IMR-90 (cell line): ENCODE measurements at regions not wholly inside any gene's neighbourhood (a gene's known extent, or its start where the extent isn't known, plus 50 kb on each side); places are given as distances from the start of the nearest gene placed in this dataset.

Source experiments
- ATAC-seq: fragments of 200-7000 bp; cut with Tn5 transposase; 2 replicates; pipeline ENCODE4 v1.9.1; 2020; ENCODE audit warnings: low read depth, mild to moderate bottlenecking, moderate library complexity
- BruUV-seq: library from RNA; stranded (reverse); fragments of 400-500 nt; replicated peaks from 2 replicates; lab custom pipeline; 2021; lab: Mats Ljungman, UMichigan
- CTCF ChIA-PET: fragments of 300-600 bp; formaldehyde crosslinking; extraction: SDS; loops from one replicate; lab custom pipeline; 2021; ENCODE audit warnings: antibody characterized with exemption; lab: Yijun Ruan, JAX
- POLR2A ChIA-PET: fragments of 300-600 bp; sonication (Branson Sonifier 250); formaldehyde crosslinking; loops from one replicate; lab custom pipeline; 2022; ENCODE audit warnings: antibody characterized with exemption; ENCODE audit not compliant: unreplicated experiment; lab: Charles Lee
- DNase-seq: peaks from one replicate; pipeline ENCODE4 v3.0.0; 2013
- H2AFZ ChIP-seq: replicated peaks from 2 replicates; pipeline ENCODE3; 2013; ENCODE audit warnings: low read length, mild to moderate bottlenecking; ENCODE audit not compliant: poor library complexity
- H2AK5ac ChIP-seq: 2 replicates; pipeline ENCODE4 v1.6.1; 2013; ENCODE audit warnings: low read depth, low read length, inconsistent platforms
- H2AK9ac ChIP-seq: replicated peaks from 2 replicates; pipeline ENCODE3; 2013; ENCODE audit warnings: mild to moderate bottlenecking, low read depth, low read length, moderate library complexity; ENCODE audit not compliant: poor library complexity
- H2BK120ac ChIP-seq: 2 replicates; pipeline ENCODE4 v1.6.1; 2013; ENCODE audit warnings: low read depth, low read length, inconsistent platforms
- H2BK15ac ChIP-seq: 3 replicates; pipeline ENCODE4 v1.6.1; 2013; ENCODE audit warnings: low read depth, low read length, inconsistent platforms
- H2BK20ac ChIP-seq: 2 replicates; pipeline ENCODE4 v1.6.1; 2013; ENCODE audit warnings: low read depth, mild to moderate bottlenecking, inconsistent platforms, low read length, moderate library complexity
- H2BK5ac ChIP-seq: 2 replicates; pipeline ENCODE4 v1.6.1; 2013; ENCODE audit warnings: mild to moderate bottlenecking, low read depth, low read length, inconsistent platforms; ENCODE audit not compliant: poor library complexity, severe bottlenecking
- H3K14ac ChIP-seq: replicated peaks from 2 replicates; pipeline ENCODE4 v1.6.1; 2013; ENCODE audit warnings: low read depth, low read length, inconsistent platforms
- H3K18ac ChIP-seq: 2 replicates; pipeline ENCODE4 v1.6.1; 2013; ENCODE audit warnings: low read depth, low read length, control low read depth
- H3K23ac ChIP-seq: 2 replicates; pipeline ENCODE4 v1.6.1; 2013; ENCODE audit warnings: low read depth, low read length, inconsistent platforms
- H3K27ac ChIP-seq: 2 replicates; pipeline ENCODE4 v1.5.1; 2013; ENCODE audit warnings: mild to moderate bottlenecking, control low read depth, low read length; ENCODE audit not compliant: insufficient read depth
- H3K27me3 ChIP-seq: 2 replicates; pipeline ENCODE4 v1.6.1; 2013; ENCODE audit warnings: low read length; ENCODE audit not compliant: control insufficient read depth, insufficient read depth
- H3K36me3 ChIP-seq: 2 replicates; pipeline ENCODE4 v1.6.1; 2013; ENCODE audit warnings: low read length, mixed read lengths; ENCODE audit not compliant: control insufficient read depth, insufficient read depth
- H3K4ac ChIP-seq: 2 replicates; pipeline ENCODE4 v1.6.1; 2013; ENCODE audit warnings: low read depth, low read length, inconsistent platforms
- H3K4me1 ChIP-seq: 2 replicates; pipeline ENCODE4 v1.6.1; 2013; ENCODE audit warnings: low read length, mixed read lengths; ENCODE audit not compliant: control insufficient read depth, insufficient read depth
- H3K4me2 ChIP-seq: 2 replicates; pipeline ENCODE4 v1.6.1; 2013; ENCODE audit warnings: low read depth, mild to moderate bottlenecking, control low read depth, low read length, moderate library complexity
- H3K4me3 ChIP-seq: 2 replicates; pipeline ENCODE4 v1.5.1; 2013; ENCODE audit warnings: low read depth, mild to moderate bottlenecking, control low read depth, low read length, moderate library complexity; ENCODE audit not compliant: insufficient read depth
- H3K56ac ChIP-seq: 2 replicates; pipeline ENCODE4 v1.6.1; 2013; ENCODE audit warnings: low read length, inconsistent platforms; ENCODE audit not compliant: insufficient read depth; ENCODE audit errors: extremely low read depth
- H3K79me1 ChIP-seq, 2 experiments: 2 replicates each; pipeline ENCODE4 v1.6.1; 2013; ENCODE audit warnings: low read length in 2 of 2, inconsistent platforms in 1 of 2, low read depth in 1 of 2
- H3K9ac ChIP-seq: 2 replicates; pipeline ENCODE4 v1.6.1; 2013; ENCODE audit warnings: low read depth, low read length, control low read depth
- H3K9me1 ChIP-seq: 2 replicates; pipeline ENCODE4 v1.6.1; 2013; ENCODE audit warnings: low read length, inconsistent platforms; ENCODE audit not compliant: insufficient read depth
- H3K9me3 ChIP-seq: 2 replicates; pipeline ENCODE4 v1.6.1; 2013; ENCODE audit warnings: low read length; ENCODE audit not compliant: control insufficient read depth, insufficient read depth
- H4K20me1 ChIP-seq: 2 replicates; pipeline ENCODE4 v1.6.1; 2013; ENCODE audit warnings: low read length, inconsistent platforms; ENCODE audit not compliant: insufficient read depth
- H4K5ac ChIP-seq: 2 replicates; pipeline ENCODE4 v1.6.1; 2013; ENCODE audit warnings: mild to moderate bottlenecking, low read depth, low read length, control low read depth
- H4K8ac ChIP-seq, 2 experiments: 2 replicates each; pipeline ENCODE4 v1.6.1; 2013; ENCODE audit warnings: low read depth in 2 of 2, low read length in 2 of 2, control low read depth in 1 of 2, inconsistent platforms in 1 of 2
- H4K91ac ChIP-seq: 2 replicates; pipeline ENCODE4 v1.6.1; 2013; ENCODE audit warnings: low read depth, low read length, inconsistent platforms; ENCODE audit not compliant: insufficient read depth
- BHLHE40 ChIP-seq: fragments of 150-350 bp; IDR thresholded peaks from 2 replicates; pipeline ENCODE4 v1.6.1; 2016; ENCODE audit warnings: mild to moderate bottlenecking, low read depth, low read length
- CHD1 ChIP-seq: IDR thresholded peaks from 2 replicates; pipeline ENCODE4 v1.6.1; 2012; ENCODE audit warnings: low read depth, low read length, improper control_type of control experiment
- FOS ChIP-seq: fragments of 150-350 bp; IDR thresholded peaks from 2 replicates; pipeline ENCODE4 v1.6.1; 2016; ENCODE audit warnings: low read depth, low read length
- MAFK ChIP-seq: IDR thresholded peaks from 2 replicates; pipeline ENCODE4 v1.6.1; 2012; ENCODE audit warnings: low read depth, low read length, improper control_type of control experiment
- MAZ ChIP-seq: IDR thresholded peaks from 2 replicates; pipeline ENCODE4 v1.6.1; 2012; ENCODE audit warnings: low read depth, mild to moderate bottlenecking, low read length, improper control_type of control experiment, moderate library complexity, borderline replicate concordance
- NFE2L2 ChIP-seq: fragments of 150-350 bp; IDR thresholded peaks from 2 replicates; pipeline ENCODE4 v1.6.1; 2016; ENCODE audit warnings: low read depth, mild to moderate bottlenecking, low read length
- RAD21 ChIP-seq: IDR thresholded peaks from 2 replicates; pipeline ENCODE4 v1.6.1; 2012; ENCODE audit warnings: low read length, improper control_type of control experiment
- RCOR1 ChIP-seq: IDR thresholded peaks from 2 replicates; pipeline ENCODE4 v1.6.1; 2012; ENCODE audit warnings: mild to moderate bottlenecking, low read length, improper control_type of control experiment; ENCODE audit not compliant: insufficient replicate concordance
- RFX5 ChIP-seq: IDR thresholded peaks from 2 replicates; pipeline ENCODE4 v1.8.0; 2012; ENCODE audit warnings: low read depth, mild to moderate bottlenecking, low read length, moderate library complexity
- WGBS, 2 experiments: methylation state at CpG; one replicate each; pipeline versions ENCODE4 v1.1.5 to v1.1.7; 2013; ENCODE audit warnings: missing lambda C conversion rate in 2 of 2; ENCODE audit not compliant: insufficient read length in 1 of 2; ENCODE audit errors: extremely low coverage in 2 of 2; 5-methylcytosine and 5-hydroxymethylcytosine counted together
- dilution Hi-C: fragments of 300-500 bp; cut with HindIII; formaldehyde crosslinking; loops from one replicate; pipeline ENCODE4 v1.14.3; 2018; ENCODE audit warnings: low sequenced_read_pairs; ENCODE audit not compliant: unreplicated experiment
- in situ Hi-C: fragments of 300-500 bp; cut with MboI; formaldehyde crosslinking; loops from 3 replicates; pipeline ENCODE4 v1.14.3; 2019; ENCODE audit warnings: low sequenced_read_pairs, inconsistent platforms, mixed read lengths
- intact Hi-C: fragments of 100-400 bp; cut with micrococcal nuclease; formaldehyde crosslinking; loops from 2 replicates; pipeline ENCODE4 v1.10.0; 2022
- TF ChIP-seq, protein P1 (sequence below): conservative IDR thresholded peaks from 2 replicates; pipeline ENCODE4 v1.5.1; 2012; ENCODE audit warnings: mild to moderate bottlenecking, low read depth, low read length, improper control_type of control experiment
- TF ChIP-seq, protein P2 (sequence below): fragments of 150-350 bp; IDR thresholded peaks from 2 replicates; pipeline ENCODE4 v1.6.1; 2017; ENCODE audit warnings: mild to moderate bottlenecking, antibody characterized with exemption, low read length, low read depth
- TF ChIP-seq, protein P3 (sequence below): fragments of 150-350 bp; IDR thresholded peaks from 2 replicates; pipeline ENCODE4 v1.6.1; 2016; ENCODE audit warnings: low read depth, mild to moderate bottlenecking, low read length, moderate library complexity, borderline replicate concordance

DNA sequence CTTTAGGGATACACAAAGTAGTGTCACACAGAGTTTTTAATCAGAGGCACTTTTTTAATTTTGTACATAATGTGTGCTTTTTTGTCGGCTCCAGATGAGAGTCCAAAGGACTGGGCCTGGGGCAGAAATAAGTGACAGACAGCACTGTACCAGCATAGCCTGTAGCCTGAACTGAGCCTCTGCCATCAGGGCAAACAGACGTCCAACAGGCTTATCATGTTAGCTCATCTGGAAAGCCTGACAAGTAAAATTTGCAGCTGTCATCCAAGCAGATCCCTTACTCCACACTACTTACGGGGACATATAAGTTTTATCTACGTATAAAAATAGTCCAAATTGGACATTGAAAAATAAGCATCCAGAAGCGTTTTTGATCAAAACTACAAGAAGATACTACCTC, 233.1 kb upstream of the GAS1 start:
- H2BK15ac ChIP-seq = no peak overlapping the region
- no peaks in the 10 kb centered on the region; the same call in 1 of the 2 replicates for H3K9me3 ChIP-seq
- peaks cover 5% of the 10 kb centered on the region; the same call in 1 of the 2 replicates for H3K9me1 ChIP-seq
- ChIA-PET POLR2A (interaction anchor here (0.6 kb wide), 1 partner anchor 57 kb away, joined by 3 read pairs; no protein-coding TSS in a partner anchor), CTCF (interaction anchor here (0.9 kb wide), 1 partner anchor 13 kb away, joined by 3 read pairs; no protein-coding TSS in a partner anchor)
- no peak overlapping the region for H4K5ac ChIP-seq
- no peak overlapping the region for H3K23ac ChIP-seq
- H3K4me2 ChIP-seq = no peak overlapping the region
- no peak overlapping the region for H3K9ac ChIP-seq
- no peak overlapping the region for H2AFZ ChIP-seq
- no CpG with 5 or more reads among the region's 5 CpGs for WGBS, 2 experiments
- H3K4ac ChIP-seq = no peak overlapping the region
- TF ChIP-seq RCOR1 = no peak
- no peak for TF ChIP-seq CHD1
- TF ChIP-seq, protein P1, sequence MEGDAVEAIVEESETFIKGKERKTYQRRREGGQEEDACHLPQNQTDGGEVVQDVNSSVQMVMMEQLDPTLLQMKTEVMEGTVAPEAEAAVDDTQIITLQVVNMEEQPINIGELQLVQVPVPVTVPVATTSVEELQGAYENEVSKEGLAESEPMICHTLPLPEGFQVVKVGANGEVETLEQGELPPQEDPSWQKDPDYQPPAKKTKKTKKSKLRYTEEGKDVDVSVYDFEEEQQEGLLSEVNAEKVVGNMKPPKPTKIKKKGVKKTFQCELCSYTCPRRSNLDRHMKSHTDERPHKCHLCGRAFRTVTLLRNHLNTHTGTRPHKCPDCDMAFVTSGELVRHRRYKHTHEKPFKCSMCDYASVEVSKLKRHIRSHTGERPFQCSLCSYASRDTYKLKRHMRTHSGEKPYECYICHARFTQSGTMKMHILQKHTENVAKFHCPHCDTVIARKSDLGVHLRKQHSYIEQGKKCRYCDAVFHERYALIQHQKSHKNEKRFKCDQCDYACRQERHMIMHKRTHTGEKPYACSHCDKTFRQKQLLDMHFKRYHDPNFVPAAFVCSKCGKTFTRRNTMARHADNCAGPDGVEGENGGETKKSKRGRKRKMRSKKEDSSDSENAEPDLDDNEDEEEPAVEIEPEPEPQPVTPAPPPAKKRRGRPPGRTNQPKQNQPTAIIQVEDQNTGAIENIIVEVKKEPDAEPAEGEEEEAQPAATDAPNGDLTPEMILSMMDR = no peak
- TF ChIP-seq MAZ = no peak
- TF ChIP-seq RAD21 = no peak
- TF ChIP-seq NFE2L2 = no peak
- no peak for TF ChIP-seq BHLHE40
- TF ChIP-seq, protein P2, sequence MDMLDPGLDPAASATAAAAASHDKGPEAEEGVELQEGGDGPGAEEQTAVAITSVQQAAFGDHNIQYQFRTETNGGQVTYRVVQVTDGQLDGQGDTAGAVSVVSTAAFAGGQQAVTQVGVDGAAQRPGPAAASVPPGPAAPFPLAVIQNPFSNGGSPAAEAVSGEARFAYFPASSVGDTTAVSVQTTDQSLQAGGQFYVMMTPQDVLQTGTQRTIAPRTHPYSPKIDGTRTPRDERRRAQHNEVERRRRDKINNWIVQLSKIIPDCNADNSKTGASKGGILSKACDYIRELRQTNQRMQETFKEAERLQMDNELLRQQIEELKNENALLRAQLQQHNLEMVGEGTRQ = no peak
- TF ChIP-seq RFX5 = no peak
- TF ChIP-seq, protein P3, sequence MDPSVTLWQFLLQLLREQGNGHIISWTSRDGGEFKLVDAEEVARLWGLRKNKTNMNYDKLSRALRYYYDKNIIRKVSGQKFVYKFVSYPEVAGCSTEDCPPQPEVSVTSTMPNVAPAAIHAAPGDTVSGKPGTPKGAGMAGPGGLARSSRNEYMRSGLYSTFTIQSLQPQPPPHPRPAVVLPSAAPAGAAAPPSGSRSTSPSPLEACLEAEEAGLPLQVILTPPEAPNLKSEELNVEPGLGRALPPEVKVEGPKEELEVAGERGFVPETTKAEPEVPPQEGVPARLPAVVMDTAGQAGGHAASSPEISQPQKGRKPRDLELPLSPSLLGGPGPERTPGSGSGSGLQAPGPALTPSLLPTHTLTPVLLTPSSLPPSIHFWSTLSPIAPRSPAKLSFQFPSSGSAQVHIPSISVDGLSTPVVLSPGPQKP = no peak
- TF ChIP-seq MAFK = no peak
- no peak for TF ChIP-seq FOS
- intact Hi-C loops (no loop called here), dilution Hi-C loops (no loop called here), in situ Hi-C loops (no loop called here)
- H3K36me3 ChIP-seq = no peaks in the 10 kb centered on the region
- ATAC-seq (no peak), DNase-seq (no peak)
- H4K8ac ChIP-seq = no peak overlapping the region
- no peak overlapping the region for H2BK20ac ChIP-seq
- H3K18ac ChIP-seq = no peak overlapping the region
- peaks cover 8% of the 10 kb centered on the region for H3K4me1 ChIP-seq
- no peak overlapping the region for H3K56ac ChIP-seq
- no peak overlapping the region for H3K4me3 ChIP-seq
- no peak overlapping the region for H3K27ac ChIP-seq
- H2AK5ac ChIP-seq = no peak overlapping the region
- no peaks in the 10 kb centered on the region for H3K27me3 ChIP-seq
- H3K14ac ChIP-seq = no peak overlapping the region
- H2AK9ac ChIP-seq = no peak overlapping the region
- no peak overlapping the region for H2BK5ac ChIP-seq
- BruUV-seq = no TSS peak
- H2BK120ac ChIP-seq = no peak overlapping the region
- H4K91ac ChIP-seq = no peak overlapping the region
- no peaks in the 10 kb centered on the region for H3K79me1 ChIP-seq
- no peaks in the 10 kb centered on the region for H4K20me1 ChIP-seq
